GM13977 (cell line): ENCODE measurements at regions not wholly inside any gene's neighbourhood (a gene's known extent, or its start where the extent isn't known, plus 50 kb on each side); places are given as distances from the start of the nearest gene placed in this dataset.
A peak's percentile ranks its signal among the peaks of the same experiment; 100 is the strongest.

Experiments
- DNase-seq: peaks from one replicate; pipeline ENCODE4 v3.0.0; 2012; ENCODE audit warnings: low spot score
- in situ Hi-C: fragments of 300-500 bp; cut with MboI; formaldehyde crosslinking; loops from one replicate; pipeline ENCODE4 v1.12.0; 2022; ENCODE audit warnings: low sequenced_read_pairs, low pct_unique_long_range_greater_than_20kb, mixed read lengths, inconsistent platforms; ENCODE audit not compliant: unreplicated experiment
- TF ChIP-seq, protein P1 (sequence below): IDR thresholded peaks from 2 replicates; pipeline ENCODE4 v1.5.1; 2012; ENCODE audit warnings: mild to moderate bottlenecking, control low read depth; ENCODE audit not compliant: insufficient read depth; ENCODE audit errors: extremely low read depth, missing control alignments

DNA sequence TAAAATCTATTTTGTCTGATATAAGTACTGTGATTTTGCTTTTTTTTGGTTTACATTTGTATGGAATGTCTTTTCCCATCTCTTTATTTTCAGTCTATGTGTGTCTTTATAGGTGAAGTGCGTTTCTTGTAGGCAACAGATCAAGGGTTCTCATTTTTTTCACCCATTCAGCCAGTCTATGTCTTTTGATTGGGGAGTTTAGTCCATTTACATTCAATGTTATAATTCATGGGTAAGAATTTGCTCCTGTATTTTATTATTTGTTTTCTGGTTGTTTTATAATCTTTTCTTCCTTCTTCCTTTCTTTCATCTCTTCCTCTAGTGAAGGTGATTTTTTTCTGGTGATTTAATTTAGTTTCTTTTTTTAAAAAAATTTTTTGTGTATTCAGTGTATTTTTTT lies 104.8 kb upstream of the TMEM229A start:
- in situ Hi-C loops, result no loop called here
- no peak for DNase-seq
- TF ChIP-seq, protein P1, sequence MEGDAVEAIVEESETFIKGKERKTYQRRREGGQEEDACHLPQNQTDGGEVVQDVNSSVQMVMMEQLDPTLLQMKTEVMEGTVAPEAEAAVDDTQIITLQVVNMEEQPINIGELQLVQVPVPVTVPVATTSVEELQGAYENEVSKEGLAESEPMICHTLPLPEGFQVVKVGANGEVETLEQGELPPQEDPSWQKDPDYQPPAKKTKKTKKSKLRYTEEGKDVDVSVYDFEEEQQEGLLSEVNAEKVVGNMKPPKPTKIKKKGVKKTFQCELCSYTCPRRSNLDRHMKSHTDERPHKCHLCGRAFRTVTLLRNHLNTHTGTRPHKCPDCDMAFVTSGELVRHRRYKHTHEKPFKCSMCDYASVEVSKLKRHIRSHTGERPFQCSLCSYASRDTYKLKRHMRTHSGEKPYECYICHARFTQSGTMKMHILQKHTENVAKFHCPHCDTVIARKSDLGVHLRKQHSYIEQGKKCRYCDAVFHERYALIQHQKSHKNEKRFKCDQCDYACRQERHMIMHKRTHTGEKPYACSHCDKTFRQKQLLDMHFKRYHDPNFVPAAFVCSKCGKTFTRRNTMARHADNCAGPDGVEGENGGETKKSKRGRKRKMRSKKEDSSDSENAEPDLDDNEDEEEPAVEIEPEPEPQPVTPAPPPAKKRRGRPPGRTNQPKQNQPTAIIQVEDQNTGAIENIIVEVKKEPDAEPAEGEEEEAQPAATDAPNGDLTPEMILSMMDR, result no peak

- in situ Hi-C loops, result no loop called here
Measured at GRCh38 chr7:124124201-124124600, 91.3 kb upstream of the TMEM229A start.

DNA sequence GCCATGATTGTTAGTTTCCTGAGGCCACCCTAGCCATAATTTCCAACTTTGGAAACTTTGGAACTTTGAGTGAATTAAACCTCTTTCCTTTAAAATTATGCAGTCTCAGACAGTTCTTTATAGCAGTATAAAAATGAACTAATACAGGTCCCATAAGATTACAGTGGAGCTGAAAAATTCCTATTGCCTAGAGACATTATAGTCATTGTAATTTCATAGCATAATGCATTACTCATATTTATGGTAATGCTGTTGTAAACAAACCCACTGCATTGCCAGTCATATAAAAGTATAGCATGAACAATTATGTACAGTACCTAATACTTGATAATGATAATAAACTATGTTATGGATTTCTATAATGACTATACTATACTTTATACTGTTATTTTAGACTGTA lies 88.0 kb upstream of the TMEM229A start:
- in situ Hi-C loops, result no loop called here
- TF ChIP-seq, protein P1, result no peak

More at GRCh38 chr7:124124201-124124600, 91.3 kb upstream of the TMEM229A start:
- TF ChIP-seq, protein P1, result no peak
- DNase-seq, result no peak

GRCh38 chr7:124113045-124113444 lies 80.2 kb upstream of the TMEM229A start:
- in situ Hi-C loops, result no loop called here
- DNase-seq, result no peak
- TF ChIP-seq, protein P1, result no peak

More for the DNA sequence above, 88.0 kb upstream of the TMEM229A start:
- no peak for DNase-seq

- TF ChIP-seq, protein P1, result no peak
- in situ Hi-C loops, result no loop called here
- DNase-seq, result no peak
Measured at GRCh38 chr7:124106575-124106974, 73.7 kb upstream of the TMEM229A start.

DNA sequence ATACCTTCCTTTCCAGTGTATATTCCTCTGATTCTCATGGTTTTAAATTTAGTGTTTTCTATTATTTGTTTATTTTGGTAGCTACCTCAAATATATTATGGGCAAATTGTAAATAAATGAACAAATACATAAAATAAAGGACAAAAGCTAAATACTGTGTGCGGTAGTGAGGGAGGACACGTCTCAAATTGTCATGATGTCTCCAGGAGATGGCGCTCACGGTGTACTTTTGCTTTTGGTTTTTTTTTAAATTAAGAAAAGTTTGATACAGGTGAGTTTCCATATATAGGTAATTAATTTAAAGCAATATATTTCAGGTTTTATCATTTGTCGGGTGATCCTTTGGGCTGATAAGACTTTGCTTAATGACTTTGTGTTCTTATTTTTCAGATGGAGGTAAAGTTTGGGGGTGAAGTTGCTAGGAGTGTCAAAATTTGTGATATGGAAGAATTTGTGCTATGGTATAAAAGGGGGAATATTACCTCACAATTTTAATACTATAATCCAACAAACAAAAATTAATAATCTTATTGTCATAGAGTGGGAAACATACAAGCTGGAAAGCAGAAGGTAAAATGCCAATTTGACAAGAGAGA lies 68.4 kb upstream of the TMEM229A start:
- in situ Hi-C loops, result no loop called here
- peak; percentile 5 for DNase-seq
- TF ChIP-seq, protein P1, result peak; percentile 66
